ENCODE measurements at regions not wholly inside any gene's neighbourhood (a gene's known extent, or its start where the extent isn't known, plus 50 kb on each side); places are given as distances from the start of the nearest gene placed in this dataset.

GRCh38 chr13:87093399-87093798 lies 577.8 kb upstream of the SLITRK5 start:
- no peak for TF ChIP-seq CTCF (IDR thresholded peaks at IDR 0.05)
- no peak for TF ChIP-seq POLR2AphosphoS5 (IDR thresholded peaks at IDR 0.05)
- TF ChIP-seq POLR2A (IDR thresholded peaks at IDR 0.05): no peak
- TF ChIP-seq EP300 (IDR thresholded peaks at IDR 0.05): no peak

Data from stomach (tissue), 4 donors.